GM06990 (cell line): ENCODE measurements at regions not wholly inside any gene's neighbourhood (a gene's known extent, or its start where the extent isn't known, plus 50 kb on each side); places are given as distances from the start of the nearest gene placed in this dataset.

ENCODE experiments used
- DNase-seq: peaks from one replicate; pipeline ENCODE4 v3.0.0-alpha.2; 2011; ENCODE audit not compliant: insufficient read length; ENCODE audit errors: extremely low read depth
- H3K27me3 ChIP-seq: replicated peaks from 2 replicates; pipeline ENCODE4 v1.6.0; 2011; ENCODE audit warnings: low read length; ENCODE audit not compliant: control insufficient read depth, insufficient read depth
- H3K36me3 ChIP-seq: 2 replicates; pipeline ENCODE4 v1.5.1; 2011; ENCODE audit warnings: low read length; ENCODE audit not compliant: control insufficient read depth, insufficient read depth
- H3K4me3 ChIP-seq: replicated peaks from 2 replicates; pipeline ENCODE4 v1.5.1; 2011; ENCODE audit warnings: low read depth, mild to moderate bottlenecking, control low read depth, low read length
- CTCF ChIP-seq: IDR thresholded peaks from 2 replicates; pipeline ENCODE4 v1.5.1; 2011; ENCODE audit warnings: low read length, control low read depth, mild to moderate bottlenecking, inconsistent platforms; ENCODE audit not compliant: insufficient read depth, poor library complexity, severe bottlenecking

GRCh38 chr3:107294117-107294516, 83.1 kb upstream of the CCDC54 start:
- DNase-seq = no peak
- no peak for TF ChIP-seq CTCF
- no peaks in the 10 kb centered on the region for H3K36me3 ChIP-seq
- no peak overlapping the region for H3K4me3 ChIP-seq
- no peaks in the 10 kb centered on the region for H3K27me3 ChIP-seq

GRCh38 chr3:107297597-107297996, 79.6 kb upstream of the CCDC54 start:
- Histone ChIP-seq H3K36me3 (no peaks in the 10 kb centered on the region), H3K4me3 (no peak overlapping the region), H3K27me3 (no peaks in the 10 kb centered on the region)
- no peak for DNase-seq
- no peak for TF ChIP-seq CTCF

GRCh38 chr3:107307205-107307604, 70.0 kb upstream of the CCDC54 start:
- DNase-seq = no peak
- H3K4me3 ChIP-seq = no peak overlapping the region
- no peak for TF ChIP-seq CTCF
- H3K27me3 ChIP-seq = no peaks in the 10 kb centered on the region; the same call in 1 of the 2 replicates
- H3K36me3 ChIP-seq = no peaks in the 10 kb centered on the region

- no peak for TF ChIP-seq CTCF
- DNase-seq = no peak
Observed at GRCh38 chr3:107308716-107309115, 68.5 kb upstream of the CCDC54 start.

GRCh38 chr3:107309312-107309711, 67.9 kb upstream of the CCDC54 start:
- DNase-seq = no peak
- Histone ChIP-seq H3K4me3 (no peak overlapping the region), H3K27me3 (no peaks in the 10 kb centered on the region; the same call in 1 of the 2 replicates), H3K36me3 (no peaks in the 10 kb centered on the region)
- TF ChIP-seq CTCF = no peak

More at GRCh38 chr3:107308716-107309115, 68.5 kb upstream of the CCDC54 start:
- Histone ChIP-seq H3K4me3 (no peak overlapping the region), H3K27me3 (no peaks in the 10 kb centered on the region; the same call in 1 of the 2 replicates), H3K36me3 (no peaks in the 10 kb centered on the region)

- no peaks in the 10 kb centered on the region; the same call in none of the 2 replicates for H3K27me3 ChIP-seq
- TF ChIP-seq CTCF = no peak
- no peaks in the 10 kb centered on the region for H3K36me3 ChIP-seq
- no peak for DNase-seq
- H3K4me3 ChIP-seq = no peak overlapping the region
Observed at GRCh38 chr3:107313711-107314110, 63.5 kb upstream of the CCDC54 start.
